Gastrocnemius medialis (tissue), 4 donors: ENCODE measurements at regions not wholly inside any gene's neighbourhood (a gene's known extent, or its start where the extent isn't known, plus 50 kb on each side); places are given as distances from the start of the nearest gene placed in this dataset.
"Not testable (repeated sequence)": the region's sequence is repeated elsewhere in the genome, so short reads cannot be mapped to it uniquely, and the experiment has no call there.

Experiments used
- ATAC-seq, 2 donors: fragments of 150-250 bp; one replicate each; pipeline ENCODE4 v1.9.1; 2016
- DNase-seq, 2 donors: peaks; one replicate each; pipeline ENCODE4 v3.0.0-alpha.2; 2019
- H3K27ac ChIP-seq, 4 donors: fragments of 200-600 bp; sonication (generic); 1 replicate in 1 of 4; 2 replicates in 3 of 4; pipeline ENCODE4 v1.5.1; 2016 to 2018; ENCODE audit warnings: mild to moderate bottlenecking in 2 of 4, moderate library complexity in 1 of 4
- H3K27me3 ChIP-seq, 3 donors: fragments of 200-600 bp; sonication (generic) in 2 of 3; 1 replicate in 1 of 3; 2 replicates in 2 of 3; pipeline versions ENCODE4 v1.5.1 to v1.6.0; 2016 to 2019; ENCODE audit warnings: mild to moderate bottlenecking in 1 of 3, moderate library complexity in 1 of 3
- H3K36me3 ChIP-seq, 2 donors: fragments of 200-600 bp; sonication (generic) in 1 of 2; one replicate each; pipeline ENCODE4 v1.5.1; 2017 to 2018
- H3K4me1 ChIP-seq, 2 donors: fragments of 200-600 bp; sonication (generic) in 1 of 2; one replicate each; pipeline ENCODE4 v1.5.1; 2016 to 2017; ENCODE audit warnings: mild to moderate bottlenecking in 2 of 2
- H3K4me3 ChIP-seq, 4 donors: fragments of 200-600 bp; sonication (generic) in 3 of 4; 1 replicate in 1 of 4; 2 replicates in 3 of 4; pipeline ENCODE4 v1.5.1; 2016 to 2019; ENCODE audit warnings: mild to moderate bottlenecking in 2 of 4
- H3K9me3 ChIP-seq, 3 donors: fragments of 200-600 bp; sonication (generic) in 2 of 3; 1 replicate in 1 of 3; 2 replicates in 2 of 3; pipeline ENCODE4 v1.5.1; 2016 to 2019
- POLR2A ChIP-seq, 2 donors: fragments of 450-650 bp; IDR thresholded peaks; one replicate each; pipeline ENCODE4 v1.6.1; 2017; ENCODE audit warnings: antibody characterized with exemption in 2 of 2, mild to moderate bottlenecking in 2 of 2, moderate library complexity in 2 of 2
- in situ Hi-C, 4 donors: fragments of 200-750 bp; cut with MboI; loops; one replicate each; pipeline versions ENCODE4 v1.15.0 to v1.8.0; 2017; ENCODE audit warnings: low sequenced_read_pairs in 4 of 4
- intact Hi-C: fragments of 100-400 bp; cut with DNase I; formaldehyde crosslinking; loops from one replicate; pipeline ENCODE4 v1.15.1; 2023; ENCODE audit warnings: low total_unique reads
- TF ChIP-seq, protein P1 (sequence below), 5 experiments: fragments of 450-650 bp in 3 of 5; fragments of 200-600 bp in 2 of 5; sonication (generic) in 2 of 5; IDR thresholded peaks in 4 of 5; conservative IDR thresholded peaks in 1 of 5; 1 replicate in 4 of 5; 2 replicates in 1 of 5; pipeline ENCODE4 v1.5.1; 2016 to 2019; ENCODE audit warnings: antibody characterized with exemption in 5 of 5, mild to moderate bottlenecking in 3 of 5, moderate library complexity in 3 of 5

DNA sequence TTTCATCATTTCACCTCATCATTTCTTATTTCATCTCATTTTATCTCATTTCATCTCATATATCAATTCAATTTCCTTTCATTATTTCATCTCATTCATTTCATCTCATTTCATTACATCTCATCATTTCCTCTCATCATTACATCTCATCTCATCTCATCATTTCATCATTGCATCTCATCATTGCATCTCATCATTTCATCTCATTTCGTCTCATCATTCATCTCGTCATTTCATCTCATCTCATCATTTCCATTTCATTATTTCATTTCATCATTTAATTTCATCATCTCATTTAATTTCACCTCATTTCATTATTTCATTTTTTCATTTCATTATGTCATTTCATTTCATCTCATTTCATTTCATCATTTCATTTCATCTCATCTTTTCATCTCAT is 168.5 kb upstream of the FAM72C start:
- DNase-seq, ATAC-seq, in situ Hi-C loops, H3K4me3 ChIP-seq, H3K27me3 ChIP-seq, H3K9me3 ChIP-seq, H3K4me1 ChIP-seq, intact Hi-C loops, H3K36me3 ChIP-seq, H3K27ac ChIP-seq: not testable (repeated sequence)

DNA sequence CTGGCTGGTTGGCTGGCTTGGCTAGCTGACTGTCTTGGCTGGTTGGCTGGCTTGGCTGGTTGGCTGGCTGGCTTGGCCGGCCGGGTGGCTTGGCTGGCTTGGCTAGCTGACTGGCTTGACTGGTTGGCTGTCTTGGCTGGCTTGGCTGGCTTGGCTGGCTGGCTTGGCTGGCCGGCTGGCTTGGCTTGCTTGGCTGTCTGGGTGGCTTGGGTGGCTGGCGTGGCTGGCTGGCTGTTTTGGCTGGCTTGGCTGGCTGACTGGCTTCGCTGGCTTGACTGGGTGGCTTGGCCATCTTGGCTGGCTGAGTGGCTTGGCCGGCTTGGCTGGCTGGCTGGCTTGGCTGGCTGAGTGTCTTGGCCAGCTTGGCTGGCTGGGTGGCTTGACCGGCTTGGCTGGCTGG is 133.2 kb upstream of the FAM72C start:
- H3K36me3 ChIP-seq, intact Hi-C loops, in situ Hi-C loops, DNase-seq, H3K27ac ChIP-seq, H3K4me3 ChIP-seq, ATAC-seq, H3K4me1 ChIP-seq, H3K9me3 ChIP-seq, H3K27me3 ChIP-seq: not testable (repeated sequence)

DNA sequence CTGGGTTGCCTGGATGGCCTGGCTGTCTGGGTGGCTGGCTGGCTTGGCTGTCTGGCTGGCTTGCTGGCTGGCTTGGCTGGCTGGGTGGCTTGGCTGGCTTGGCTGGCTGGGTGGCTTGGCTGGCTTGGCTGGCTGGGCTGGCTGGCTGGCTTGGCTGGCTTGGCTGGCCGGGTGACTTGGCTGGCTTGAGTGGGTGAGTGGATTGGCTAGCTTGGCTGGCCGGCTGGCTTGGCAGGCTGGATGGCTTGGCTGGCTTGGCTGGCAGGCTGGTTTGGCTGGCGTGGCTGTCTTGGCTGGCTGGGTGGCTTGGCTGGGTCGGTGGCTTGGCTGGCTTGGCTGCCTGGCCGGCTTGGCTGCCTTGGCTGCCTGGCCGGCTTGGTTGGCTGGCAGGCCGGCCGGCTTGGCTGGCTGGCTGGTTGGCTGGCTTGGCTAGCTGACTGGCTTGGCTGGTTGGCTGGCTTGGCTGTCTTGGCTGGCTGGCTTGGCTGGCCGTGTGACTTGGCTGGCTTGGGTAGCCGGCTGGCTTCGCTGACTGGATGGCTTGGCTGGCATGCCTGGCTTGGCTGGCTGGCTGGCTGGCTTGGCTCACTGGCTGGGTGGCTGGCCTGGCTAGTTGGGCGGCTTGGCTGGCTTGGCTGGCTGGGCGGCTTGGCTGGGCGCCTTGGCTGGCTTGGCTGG is 132.4 kb upstream of the FAM72C start:
- H3K4me1 ChIP-seq, H3K27ac ChIP-seq, H3K36me3 ChIP-seq, H3K27me3 ChIP-seq, in situ Hi-C loops, intact Hi-C loops, H3K4me3 ChIP-seq, H3K9me3 ChIP-seq, ATAC-seq: not testable (repeated sequence)
- peak in 1 of 2 donors; percentile 52 for DNase-seq

DNA sequence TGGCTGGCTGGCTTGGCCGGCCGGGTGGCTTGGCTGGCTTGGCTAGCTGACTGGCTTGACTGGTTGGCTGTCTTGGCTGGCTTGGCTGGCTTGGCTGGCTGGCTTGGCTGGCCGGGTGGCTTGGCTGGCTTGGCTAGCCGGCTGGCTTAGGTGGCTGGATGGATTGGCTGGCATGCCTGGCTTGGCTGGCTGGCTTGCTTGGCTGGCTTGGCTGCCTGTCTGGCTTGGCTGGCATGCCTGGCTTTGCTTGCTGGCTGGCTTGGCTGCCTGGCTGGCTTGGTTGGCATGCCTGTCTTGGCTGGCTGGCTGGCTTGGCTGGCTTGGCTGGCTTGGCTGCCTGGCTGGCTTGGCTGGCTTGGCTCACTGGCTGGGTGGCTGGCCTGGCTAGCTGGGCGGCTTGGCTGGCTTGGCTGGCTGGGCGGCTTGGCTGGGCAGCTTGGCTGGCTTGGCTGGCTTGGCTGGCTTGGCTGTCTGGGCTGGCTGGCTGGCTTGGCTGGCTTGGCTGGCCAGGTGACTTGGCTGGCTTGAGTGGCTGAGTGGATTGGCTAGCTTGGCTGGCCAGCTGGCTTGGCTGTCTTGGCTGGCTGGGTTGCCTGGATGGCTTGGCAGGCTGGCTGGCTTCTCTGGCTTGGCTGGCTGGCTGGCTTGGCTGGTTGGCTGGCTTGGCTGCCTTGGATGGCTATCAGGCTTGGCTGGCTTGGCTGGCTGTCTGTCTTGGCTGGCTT is 131.5 kb upstream of the FAM72C start:
- H3K36me3 ChIP-seq, intact Hi-C loops, H3K9me3 ChIP-seq, H3K4me1 ChIP-seq, H3K27ac ChIP-seq, H3K4me3 ChIP-seq, in situ Hi-C loops, ATAC-seq, H3K27me3 ChIP-seq: not testable (repeated sequence)
- peak in 1 of 2 donors; percentile 48 for DNase-seq

DNA sequence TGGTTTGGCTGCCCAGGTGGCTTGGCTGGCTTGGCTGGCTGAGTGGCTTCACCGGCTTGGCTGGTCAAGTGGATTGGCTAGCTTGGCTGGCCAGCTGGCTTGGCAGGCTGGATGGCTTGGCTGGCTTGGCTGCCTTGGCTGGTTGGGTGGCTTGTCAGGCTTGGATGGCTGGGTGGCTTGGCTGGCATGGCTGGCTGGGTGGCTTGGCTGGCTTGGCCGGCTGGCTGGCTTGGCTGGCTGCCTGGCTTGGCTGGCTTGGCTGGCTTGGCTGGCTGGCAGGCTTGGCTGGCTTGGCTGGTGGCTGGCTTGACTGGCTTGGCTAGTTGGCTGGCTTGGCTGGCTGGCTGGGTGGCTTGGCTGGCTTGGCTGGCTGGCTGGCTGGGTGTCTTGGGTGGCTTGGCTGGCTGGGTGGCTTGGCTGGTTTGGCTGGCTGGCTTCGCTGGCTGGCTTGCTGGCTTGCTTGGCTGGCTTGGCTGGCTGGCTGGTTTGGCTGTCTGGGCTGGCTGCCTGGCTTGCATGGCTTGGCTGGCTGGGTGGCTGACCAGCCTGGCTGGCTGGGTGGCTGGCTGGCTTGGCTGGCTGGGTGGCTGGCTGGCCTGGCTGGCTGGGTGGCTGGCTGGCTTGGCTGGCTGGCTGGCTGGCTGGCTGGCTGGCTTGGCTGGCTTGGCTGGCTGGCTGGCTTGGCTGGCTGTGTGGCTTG is 130.4 kb upstream of the FAM72C start:
- H3K36me3 ChIP-seq, ATAC-seq, H3K27me3 ChIP-seq, H3K4me3 ChIP-seq, H3K27ac ChIP-seq, intact Hi-C loops, H3K4me1 ChIP-seq, in situ Hi-C loops, H3K9me3 ChIP-seq: not testable (repeated sequence)
- peak; percentile 4 to 14 for DNase-seq

DNA sequence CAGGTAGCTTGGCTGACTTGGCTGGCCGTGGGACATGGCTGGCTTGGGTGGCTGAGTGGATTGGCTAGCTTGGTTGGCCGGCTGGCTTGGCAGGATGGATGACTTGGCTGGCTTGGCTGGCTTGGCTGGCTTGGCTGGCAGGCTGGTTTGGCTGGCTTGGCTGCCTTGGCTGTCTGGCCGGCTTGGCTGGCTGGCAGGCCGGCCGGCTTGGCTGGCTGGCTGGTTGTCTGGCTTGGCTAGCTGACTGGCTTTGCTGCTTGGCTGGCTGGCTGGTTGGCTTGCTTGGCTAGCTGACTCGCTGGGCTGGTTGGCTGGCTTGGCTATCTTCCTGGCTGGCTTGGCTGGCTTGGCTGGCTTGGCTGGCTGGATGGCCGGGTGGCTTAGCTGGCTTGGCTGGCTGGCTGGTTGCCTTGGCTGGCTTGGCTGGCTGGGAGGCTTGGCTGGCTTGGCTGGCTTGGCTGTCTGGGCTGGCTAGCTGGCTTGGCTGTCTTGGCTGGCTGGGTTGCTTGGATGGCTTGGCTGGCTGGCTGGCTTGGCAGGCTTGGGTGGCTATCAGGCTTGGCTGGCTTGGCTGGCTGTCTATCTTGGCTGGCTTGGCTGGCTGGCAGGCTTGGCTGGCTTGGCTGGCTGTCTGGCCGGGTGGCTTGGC is 129.7 kb upstream of the FAM72C start:
- in situ Hi-C loops (no loop called here), intact Hi-C loops (no loop called here)
- Histone ChIP-seq H3K36me3 (no peaks in the 10 kb centered on the region), H3K9me3 (no peaks in the 10 kb centered on the region), H3K27me3 (no peaks in the 10 kb centered on the region), H3K4me3 (no peak overlapping the region), H3K27ac (no peak overlapping the region), H3K4me1 (no peaks in the 10 kb centered on the region)
- ATAC-seq (no peak), DNase-seq (peak; percentile 9 to 26)
- TF ChIP-seq POLR2A (IDR thresholded peaks at IDR 0.05), result no peak
- TF ChIP-seq, protein P1, sequence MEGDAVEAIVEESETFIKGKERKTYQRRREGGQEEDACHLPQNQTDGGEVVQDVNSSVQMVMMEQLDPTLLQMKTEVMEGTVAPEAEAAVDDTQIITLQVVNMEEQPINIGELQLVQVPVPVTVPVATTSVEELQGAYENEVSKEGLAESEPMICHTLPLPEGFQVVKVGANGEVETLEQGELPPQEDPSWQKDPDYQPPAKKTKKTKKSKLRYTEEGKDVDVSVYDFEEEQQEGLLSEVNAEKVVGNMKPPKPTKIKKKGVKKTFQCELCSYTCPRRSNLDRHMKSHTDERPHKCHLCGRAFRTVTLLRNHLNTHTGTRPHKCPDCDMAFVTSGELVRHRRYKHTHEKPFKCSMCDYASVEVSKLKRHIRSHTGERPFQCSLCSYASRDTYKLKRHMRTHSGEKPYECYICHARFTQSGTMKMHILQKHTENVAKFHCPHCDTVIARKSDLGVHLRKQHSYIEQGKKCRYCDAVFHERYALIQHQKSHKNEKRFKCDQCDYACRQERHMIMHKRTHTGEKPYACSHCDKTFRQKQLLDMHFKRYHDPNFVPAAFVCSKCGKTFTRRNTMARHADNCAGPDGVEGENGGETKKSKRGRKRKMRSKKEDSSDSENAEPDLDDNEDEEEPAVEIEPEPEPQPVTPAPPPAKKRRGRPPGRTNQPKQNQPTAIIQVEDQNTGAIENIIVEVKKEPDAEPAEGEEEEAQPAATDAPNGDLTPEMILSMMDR (IDR thresholded peaks at IDR 0.05 in 4 of 5, conservative IDR thresholded peaks at IDR 0.05 in 1 of 5), result no peak

DNA sequence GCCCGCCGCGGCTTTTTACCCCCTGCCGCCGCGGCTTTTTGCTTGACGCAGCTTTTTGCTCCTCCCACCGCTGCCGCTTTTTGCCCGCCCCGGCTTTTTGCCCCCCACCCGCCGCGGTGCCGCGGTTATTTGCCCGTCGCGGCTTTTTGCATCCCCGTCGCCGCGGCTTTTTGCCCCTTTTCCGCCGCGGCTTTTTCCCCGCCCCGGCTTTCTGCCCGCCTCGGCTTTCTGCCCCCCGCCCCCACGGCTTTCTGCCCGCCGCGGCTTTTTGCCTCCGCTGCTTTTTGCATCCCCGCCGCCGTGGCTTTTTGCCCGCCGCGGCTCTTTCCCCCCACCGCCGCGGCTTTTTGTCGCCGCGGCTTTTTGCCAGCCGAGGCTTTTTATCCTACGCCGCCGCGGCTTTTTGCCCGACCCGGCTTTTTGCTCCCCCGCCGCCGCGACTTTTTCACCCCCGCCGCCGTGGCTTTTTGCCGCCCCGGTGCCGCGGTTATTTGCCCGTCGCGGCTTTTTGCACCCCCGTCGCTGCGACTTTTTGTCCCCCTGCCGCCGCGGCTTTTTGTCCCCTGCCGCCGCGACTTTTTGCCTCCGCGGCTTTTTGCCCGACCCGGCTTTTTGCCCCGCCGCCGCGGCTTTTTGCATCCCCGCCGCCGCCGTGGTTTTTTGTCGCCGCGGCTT is 105.5 kb upstream of the FAM72C start:
- ATAC-seq, H3K36me3 ChIP-seq, DNase-seq, H3K27ac ChIP-seq, in situ Hi-C loops, H3K27me3 ChIP-seq, intact Hi-C loops, H3K9me3 ChIP-seq: not testable (repeated sequence)
- Histone ChIP-seq H3K4me3 (peak overlapping the region; percentile 31 to 60 (median 52)), H3K4me1 (peaks cover 0 to 10% of the 10 kb centered on the region in 2 donors)

DNA sequence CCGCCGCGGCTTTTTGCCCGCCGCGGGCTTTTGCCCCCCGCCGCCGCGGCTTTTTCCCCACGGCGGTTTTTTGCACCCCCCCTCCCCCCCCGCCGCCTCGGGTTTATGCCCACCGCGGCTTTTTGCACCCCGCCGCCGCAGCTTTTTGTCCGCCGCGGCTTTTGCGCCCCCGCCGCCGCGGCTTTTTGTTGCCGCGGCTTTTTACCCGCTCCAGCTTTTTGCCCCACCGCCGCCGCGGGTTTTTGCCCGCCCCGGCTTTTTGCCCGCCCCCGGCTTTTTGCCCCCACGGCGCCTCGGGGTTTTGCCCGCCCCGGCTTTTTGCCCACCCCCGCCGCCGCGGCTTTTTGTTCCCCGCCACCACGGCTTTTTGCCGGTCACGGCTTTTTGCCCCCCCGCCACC is 104.9 kb upstream of the FAM72C start:
- Histone ChIP-seq H3K4me3 (peak overlapping the region in 3 of 4 donors; percentile 40 to 60 (median 55)), H3K4me1 (peaks cover 0 to 10% of the 10 kb centered on the region in 2 donors)
- H3K27ac ChIP-seq, DNase-seq, ATAC-seq, intact Hi-C loops, H3K27me3 ChIP-seq, in situ Hi-C loops, H3K9me3 ChIP-seq, H3K36me3 ChIP-seq: not testable (repeated sequence)

DNA sequence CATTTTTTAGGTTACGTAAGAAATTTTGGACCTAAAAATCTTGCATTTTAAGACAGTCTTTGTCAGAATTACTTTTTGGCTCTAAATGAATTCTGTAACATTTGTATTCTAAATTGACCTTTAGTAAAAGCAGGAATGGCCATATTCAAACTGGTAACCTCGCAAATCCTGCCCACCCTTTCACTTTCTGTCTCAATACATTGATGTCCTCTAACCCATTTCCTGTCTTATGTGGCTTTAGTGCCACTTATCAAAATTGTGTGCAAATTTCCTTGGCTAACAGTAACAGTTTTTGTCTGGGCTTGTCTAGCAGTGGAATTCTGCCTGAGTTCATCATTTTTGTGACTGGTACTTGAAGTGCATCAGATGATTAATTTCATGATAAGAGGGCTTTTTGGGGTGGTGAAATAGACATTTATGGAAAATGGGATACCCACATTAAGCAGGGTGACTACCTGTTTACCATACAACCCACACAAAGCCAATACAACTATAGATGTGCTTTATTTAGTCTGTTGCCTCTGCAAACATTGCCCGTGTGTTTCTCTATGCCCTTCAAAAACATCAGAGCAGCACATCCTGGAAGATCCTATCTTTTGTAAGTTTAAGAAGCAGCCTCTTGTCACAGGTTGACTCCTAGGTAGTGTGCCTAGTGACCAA is 98.7 kb upstream of the FAM72C start:
- ATAC-seq, in situ Hi-C loops, DNase-seq, H3K9me3 ChIP-seq, intact Hi-C loops, H3K36me3 ChIP-seq, H3K4me3 ChIP-seq, H3K4me1 ChIP-seq, H3K27ac ChIP-seq, H3K27me3 ChIP-seq: not testable (repeated sequence)
